SH-SY5Y (cell line): ENCODE measurements at regions not wholly inside any gene's neighbourhood (a gene's known extent, or its start where the extent isn't known, plus 50 kb on each side); places are given as distances from the start of the nearest gene placed in this dataset.
A peak's percentile ranks its signal among the peaks of the same experiment; 100 is the strongest.

ENCODE experiments used
- GATA2 ChIP-seq: IDR thresholded peaks from 2 replicates; pipeline ENCODE4 v1.6.1; 2011; ENCODE audit warnings: mild to moderate bottlenecking, low read depth, low read length
- GATA3 ChIP-seq: IDR thresholded peaks from 2 replicates; pipeline ENCODE4 v1.6.1; 2011; ENCODE audit warnings: low read depth, mild to moderate bottlenecking, low read length, moderate library complexity

DNA sequence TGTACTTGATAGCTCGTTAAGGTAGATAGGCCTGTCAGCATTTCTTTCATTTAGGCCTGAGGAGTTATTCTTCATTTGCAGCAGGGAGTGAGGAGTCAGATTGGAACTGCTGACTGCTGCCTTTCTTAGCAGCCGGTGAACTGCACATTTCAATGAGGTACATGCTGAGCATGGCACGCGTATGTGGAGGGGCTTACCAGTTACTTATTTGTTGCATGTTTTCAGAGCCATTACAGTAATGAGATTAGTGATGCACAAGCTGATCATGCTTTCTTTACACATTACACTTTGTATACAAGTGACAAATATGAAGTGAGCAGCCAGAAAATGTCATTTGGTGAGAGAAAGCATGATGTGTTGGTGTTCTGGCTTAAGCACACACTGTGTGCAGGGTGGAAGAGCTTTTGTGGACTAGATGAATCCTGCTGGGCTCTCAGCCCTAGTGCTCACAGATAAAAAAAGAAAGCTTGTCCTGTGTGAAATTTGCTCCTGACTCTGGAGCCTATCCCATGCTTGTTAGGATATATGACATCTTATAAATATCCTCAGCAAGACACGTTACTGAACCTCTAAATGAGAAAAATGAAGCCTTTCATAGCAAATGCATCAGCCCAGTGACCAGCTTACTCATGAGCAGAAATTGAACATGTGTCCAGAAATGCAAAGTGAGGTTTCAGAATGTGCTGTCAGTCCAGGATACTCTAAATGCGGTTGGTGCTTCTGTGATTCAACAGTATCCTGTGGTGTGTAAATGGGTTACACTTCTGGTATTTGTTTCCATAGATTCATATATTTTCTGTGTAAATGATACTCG, 574.7 kb upstream of the ADGRL2 start:
- TF ChIP-seq GATA3 (no peak), GATA2 (no peak)

GRCh38 chr1:81224222-81224621, 576.5 kb upstream of the ADGRL2 start:
- no peak for TF ChIP-seq GATA2
- no peak for TF ChIP-seq GATA3

DNA sequence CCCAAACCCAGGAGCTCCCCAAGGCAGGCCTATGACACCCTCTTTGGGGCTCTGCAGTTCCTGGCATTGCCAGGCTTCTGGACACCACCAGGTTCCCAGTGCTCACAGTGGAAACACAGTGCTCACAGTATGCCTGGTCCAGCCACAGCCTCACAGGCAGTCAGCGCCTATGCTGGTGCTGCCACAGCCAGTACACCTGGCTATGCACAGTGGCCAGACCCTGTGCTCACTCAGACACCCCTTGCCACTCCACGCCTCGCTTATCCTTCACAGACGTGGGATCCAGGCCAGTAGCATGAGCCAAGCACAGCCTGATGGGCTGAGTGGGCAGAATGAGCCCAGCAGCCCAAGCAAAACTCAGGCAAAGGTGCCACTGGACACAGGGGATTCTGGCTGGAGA, 579.2 kb upstream of the ADGRL2 start:
- TF ChIP-seq GATA3 (no peak), GATA2 (no peak)

GRCh38 chr1:81220614-81221071, 580.1 kb upstream of the ADGRL2 start:
- TF ChIP-seq GATA3 = no peak
- no peak for TF ChIP-seq GATA2

DNA sequence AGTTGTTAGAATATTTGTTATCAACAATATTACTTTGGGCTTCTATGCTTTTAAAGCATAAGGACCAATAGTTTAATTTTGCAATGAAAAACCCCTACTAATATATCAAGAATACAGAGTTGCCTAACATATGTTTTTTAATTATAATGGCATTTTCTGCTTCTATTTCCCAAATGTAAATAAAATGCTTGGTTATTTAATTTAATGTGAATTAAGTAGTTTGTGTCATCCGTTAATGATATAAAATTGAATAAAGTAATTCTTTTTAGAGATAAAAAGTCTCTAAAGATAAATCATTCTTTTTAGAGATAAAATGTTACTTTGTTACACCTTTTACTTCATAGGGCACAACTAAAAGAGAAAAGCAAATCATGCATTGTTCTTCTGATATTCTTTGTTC, 583.7 kb upstream of the ADGRL2 start:
- no peak for TF ChIP-seq GATA3
- TF ChIP-seq GATA2 = no peak

DNA sequence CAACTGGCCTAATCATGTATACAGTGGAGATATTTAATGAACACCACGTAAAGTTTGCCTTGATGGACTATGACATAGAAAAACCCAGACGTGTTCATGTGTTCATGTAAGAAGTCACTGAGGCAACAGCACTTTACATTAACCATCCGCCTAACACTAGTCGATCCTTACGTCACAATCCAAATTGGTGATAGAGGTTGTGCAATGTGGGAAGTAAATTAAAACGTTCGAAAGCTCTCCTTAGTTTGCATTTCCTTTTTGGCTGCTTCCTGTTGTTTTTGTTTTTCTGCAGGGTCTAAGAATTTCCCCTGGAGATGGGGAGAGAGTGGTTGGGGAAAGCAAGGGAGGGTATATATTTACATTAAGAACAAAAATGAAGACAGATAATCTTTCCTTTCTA, 587.5 kb upstream of the ADGRL2 start:
- TF ChIP-seq GATA2 = no peak
- TF ChIP-seq GATA3 = no peak

GRCh38 chr1:81209461-81209860, 591.3 kb upstream of the ADGRL2 start:
- TF ChIP-seq GATA3 (no peak), GATA2 (no peak)

DNA sequence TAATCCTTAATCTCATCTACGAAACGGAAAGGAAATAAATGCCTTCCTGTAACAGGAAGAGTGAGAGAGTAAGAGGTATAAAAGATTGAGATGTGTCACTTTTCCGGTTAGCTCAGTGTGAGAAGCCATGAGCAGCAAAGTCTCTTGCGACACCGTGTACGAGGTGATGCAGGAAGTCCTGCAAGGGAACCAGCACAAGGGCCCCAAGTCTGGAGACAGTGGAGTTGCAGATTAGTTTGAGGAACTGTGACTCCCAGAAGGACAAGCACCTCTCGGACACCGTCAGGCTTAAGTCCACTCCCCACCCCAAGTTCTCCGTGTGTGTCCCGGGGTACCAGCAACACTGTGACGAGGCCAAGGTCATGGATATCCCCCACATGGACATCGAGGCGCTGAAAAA, 592.3 kb upstream of the ADGRL2 start:
- TF ChIP-seq GATA3 = no peak
- TF ChIP-seq GATA2 = no peak

- TF ChIP-seq GATA2 (no peak), GATA3 (no peak)
Measured at GRCh38 chr1:81205956-81206355, 594.8 kb upstream of the ADGRL2 start.

DNA sequence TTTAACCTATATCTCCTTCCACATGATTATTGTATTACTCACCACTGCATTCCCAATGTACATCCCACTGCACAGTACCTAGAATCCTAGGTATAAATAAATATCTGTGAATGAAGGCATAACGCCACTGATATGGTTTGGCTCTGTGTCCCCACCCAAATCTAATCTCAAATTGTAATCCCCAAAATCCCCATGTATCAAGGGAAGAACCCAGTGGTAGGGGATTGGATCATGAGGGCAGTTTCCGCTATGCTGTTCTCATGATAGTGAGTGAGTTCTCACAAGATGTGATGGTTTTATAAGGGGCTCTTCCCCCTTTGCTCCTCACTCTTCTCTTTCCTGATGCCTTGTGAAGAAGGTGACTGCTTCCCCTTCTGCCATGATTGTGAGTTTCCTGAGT, 599.0 kb upstream of the ADGRL2 start:
- TF ChIP-seq GATA2 = no peak
- TF ChIP-seq GATA3 = no peak

GRCh38 chr1:81197591-81197990, 603.1 kb upstream of the ADGRL2 start:
- TF ChIP-seq GATA3 (no peak), GATA2 (no peak)

GRCh38 chr1:81192647-81193642, 607.8 kb upstream of the ADGRL2 start:
- TF ChIP-seq GATA3 = peak; percentile 36; the same call in 1 of the 2 replicates
- no peak for TF ChIP-seq GATA2

DNA sequence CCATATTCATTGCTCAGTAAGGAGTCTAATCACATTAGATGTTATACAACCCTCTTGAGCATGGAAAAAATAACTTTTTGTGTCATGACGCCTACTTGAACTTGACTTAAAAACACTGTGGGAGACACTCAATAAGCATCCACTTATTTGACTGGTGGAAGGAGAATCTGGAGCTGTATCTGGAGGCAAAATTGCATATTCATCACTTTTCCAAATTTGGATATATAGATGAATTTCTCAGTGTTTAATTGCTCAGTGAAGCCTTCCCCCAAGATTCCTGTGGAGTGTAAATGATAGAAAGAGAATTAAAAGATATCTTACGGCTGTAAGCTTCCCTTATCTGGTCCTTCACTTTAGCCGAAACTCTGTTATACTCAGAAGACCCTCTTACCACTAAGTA, 610.7 kb upstream of the ADGRL2 start:
- TF ChIP-seq GATA2 = no peak
- TF ChIP-seq GATA3 = no peak

DNA sequence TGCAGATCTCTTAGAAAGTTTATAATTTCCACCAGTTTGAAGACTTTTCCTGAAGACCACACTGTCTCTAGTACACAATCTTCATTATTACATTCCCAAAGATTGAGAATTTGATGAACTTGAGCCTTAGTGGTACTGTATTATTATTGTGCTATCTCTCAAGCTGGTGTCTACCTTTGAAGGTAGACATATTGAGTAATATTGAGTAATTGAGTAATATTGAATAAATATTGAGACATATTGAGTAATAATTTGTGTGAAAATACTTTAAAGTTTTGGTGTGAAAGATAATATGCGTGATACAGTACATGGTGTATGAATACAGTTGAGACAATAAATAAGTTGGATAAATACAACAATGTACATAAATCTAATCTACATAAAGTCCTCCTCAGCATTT, 613.1 kb upstream of the ADGRL2 start:
- TF ChIP-seq GATA2 (no peak), GATA3 (no peak)
